HL-60/S4 (cell line): ENCODE measurements at regions not wholly inside any gene's neighbourhood (a gene's known extent, or its start where the extent isn't known, plus 50 kb on each side); places are given as distances from the start of the nearest gene placed in this dataset.

Source experiments
- in situ Hi-C: fragments of 300-500 bp; cut with MboI; formaldehyde crosslinking; loops from 2 replicates; pipeline ENCODE4 v1.14.3; 2022; ENCODE audit warnings: low sequenced_read_pairs

- in situ Hi-C loops: no loop called here
Observed at GRCh38 chr2:41914936-41915335, 132.9 kb upstream of the PKDCC start.

GRCh38 chr2:41916177-41916576, 131.6 kb upstream of the PKDCC start:
- in situ Hi-C loops: no loop called here

GRCh38 chr2:41917587-41917986, 130.2 kb upstream of the PKDCC start:
- in situ Hi-C loops: no loop called here

GRCh38 chr2:41919135-41919534, 128.7 kb upstream of the PKDCC start:
- in situ Hi-C loops: no loop called here

GRCh38 chr2:41920181-41920580, 127.6 kb upstream of the PKDCC start:
- in situ Hi-C loops: no loop called here

- in situ Hi-C loops: no loop called here
Observed at GRCh38 chr2:41920812-41921211, 127.0 kb upstream of the PKDCC start.

- in situ Hi-C loops: no loop called here
Observed at GRCh38 chr2:41922177-41922576, 125.6 kb upstream of the PKDCC start.

- in situ Hi-C loops: no loop called here
Observed at GRCh38 chr2:41923156-41923786, 124.5 kb upstream of the PKDCC start.

GRCh38 chr2:41924024-41924423, 123.8 kb upstream of the PKDCC start:
- in situ Hi-C loops: no loop called here

- in situ Hi-C loops: no loop called here
Observed at GRCh38 chr2:41924709-41925408, 123.0 kb upstream of the PKDCC start.

- in situ Hi-C loops: no loop called here
Observed at GRCh38 chr2:41925712-41926111, 122.1 kb upstream of the PKDCC start.

GRCh38 chr2:41926614-41927580, 120.9 kb upstream of the PKDCC start:
- in situ Hi-C loops: no loop called here

GRCh38 chr2:41927581-41928264, 120.1 kb upstream of the PKDCC start:
- in situ Hi-C loops: no loop called here

GRCh38 chr2:41928526-41928925, 119.3 kb upstream of the PKDCC start:
- in situ Hi-C loops: no loop called here

GRCh38 chr2:41930807-41931566, 116.8 kb upstream of the PKDCC start:
- in situ Hi-C loops: no loop called here

- in situ Hi-C loops: no loop called here
Observed at GRCh38 chr2:41932241-41933045, 115.4 kb upstream of the PKDCC start.

- in situ Hi-C loops: no loop called here
Observed at GRCh38 chr2:41933046-41933420, 114.8 kb upstream of the PKDCC start.

- in situ Hi-C loops: no loop called here
Observed at GRCh38 chr2:41933585-41934320, 114.1 kb upstream of the PKDCC start.
